Activated naive CD4-positive, alpha-beta T cell treated with anti-CD3 and anti-CD28 coated beads, Interleukin-2, amount 10 ng/mL, durations not matched to agents 7 days and 5 days (primary cell): ENCODE measurements at regions not wholly inside any gene's neighbourhood (a gene's known extent, or its start where the extent isn't known, plus 50 kb on each side); places are given as distances from the start of the nearest gene placed in this dataset.

ENCODE experiments used
- CTCF ChIA-PET: fragments of 350-600 bp; sonication (Branson Sonifier 250); formaldehyde crosslinking; loops from one replicate; lab custom pipeline; 2021; ENCODE audit warnings: antibody characterized with exemption; lab: Charles Lee
- DNase-seq: peaks from one replicate; pipeline ENCODE4 v3.0.0-alpha.2; 2020
- H3K27ac Mint-ChIP-seq: one replicate; pipeline ENCODE4 v1.8.0; 2021; ENCODE audit warnings: mild to moderate bottlenecking, moderate library complexity, mixed read lengths
- H3K27me3 Mint-ChIP-seq: one replicate; pipeline ENCODE4 v1.8.0; 2021; ENCODE audit warnings: mild to moderate bottlenecking, mixed read lengths
- H3K36me3 Mint-ChIP-seq: one replicate; pipeline ENCODE4 v1.8.0; 2021; ENCODE audit warnings: mixed read lengths
- H3K4me1 Mint-ChIP-seq: one replicate; pipeline ENCODE4 v1.8.0; 2021; ENCODE audit warnings: mixed read lengths
- H3K4me3 Mint-ChIP-seq: one replicate; pipeline ENCODE4 v1.8.0; 2021; ENCODE audit warnings: mild to moderate bottlenecking, moderate library complexity, mixed read lengths
- H3K9me3 Mint-ChIP-seq: one replicate; pipeline ENCODE4 v1.8.0; 2021; ENCODE audit warnings: mixed read lengths

GRCh38 chr5:164844348-164844747 is 1338.9 kb downstream of the MAT2B start:
- Mint-ChIP-seq H3K36me3 (no peaks in the 10 kb centered on the region), H3K4me1 (no peaks in the 10 kb centered on the region), H3K27ac (no peak overlapping the region), H3K9me3 (peaks cover 12% of the 10 kb centered on the region), H3K4me3 (no peak overlapping the region), H3K27me3 (no peaks in the 10 kb centered on the region)
- CTCF ChIA-PET: no interaction called here
- no peak for DNase-seq

GRCh38 chr5:164860896-164861295 is 1355.5 kb downstream of the MAT2B start:
- no peak for DNase-seq
- Mint-ChIP-seq H3K9me3 (peaks cover 6% of the 10 kb centered on the region), H3K4me1 (no peaks in the 10 kb centered on the region), H3K4me3 (no peak overlapping the region), H3K36me3 (no peaks in the 10 kb centered on the region), H3K27ac (no peak overlapping the region), H3K27me3 (no peaks in the 10 kb centered on the region)
- CTCF ChIA-PET: no interaction called here

GRCh38 chr5:164861610-164862009 is 1356.2 kb downstream of the MAT2B start:
- DNase-seq: no peak

GRCh38 chr5:164868761-164869160 is 1363.3 kb downstream of the MAT2B start:
- CTCF ChIA-PET: no interaction called here
- H3K27me3 Mint-ChIP-seq: no peaks in the 10 kb centered on the region
- no peak overlapping the region for H3K4me3 Mint-ChIP-seq
- no peaks in the 10 kb centered on the region for H3K9me3 Mint-ChIP-seq
- no peak for DNase-seq
- no peaks in the 10 kb centered on the region for H3K4me1 Mint-ChIP-seq
- no peak overlapping the region for H3K27ac Mint-ChIP-seq
- H3K36me3 Mint-ChIP-seq: no peaks in the 10 kb centered on the region

More at GRCh38 chr5:164861610-164862009, 1356.2 kb downstream of the MAT2B start:
- Mint-ChIP-seq H3K27me3 (no peaks in the 10 kb centered on the region), H3K27ac (no peak overlapping the region), H3K36me3 (no peaks in the 10 kb centered on the region), H3K9me3 (peaks cover 6% of the 10 kb centered on the region), H3K4me1 (no peaks in the 10 kb centered on the region), H3K4me3 (no peak overlapping the region)
- CTCF ChIA-PET: no interaction called here

GRCh38 chr5:164869325-164869724 is 1363.9 kb downstream of the MAT2B start:
- H3K36me3 Mint-ChIP-seq: no peaks in the 10 kb centered on the region
- no peak overlapping the region for H3K27ac Mint-ChIP-seq
- no peaks in the 10 kb centered on the region for H3K27me3 Mint-ChIP-seq
- no peaks in the 10 kb centered on the region for H3K4me1 Mint-ChIP-seq
- peaks cover 4% of the 10 kb centered on the region for H3K9me3 Mint-ChIP-seq
- DNase-seq: no peak
- H3K4me3 Mint-ChIP-seq: no peak overlapping the region
- CTCF ChIA-PET: no interaction called here

- Mint-ChIP-seq H3K4me1 (no peaks in the 10 kb centered on the region), H3K27ac (no peak overlapping the region), H3K36me3 (no peaks in the 10 kb centered on the region), H3K27me3 (no peaks in the 10 kb centered on the region), H3K9me3 (peaks cover 7% of the 10 kb centered on the region), H3K4me3 (no peak overlapping the region)
- no peak for DNase-seq
- CTCF ChIA-PET: no interaction called here
These were observed 1371.4 kb downstream of the MAT2B start for GRCh38 chr5:164876793-164877192.

- Mint-ChIP-seq H3K4me3 (no peak overlapping the region), H3K4me1 (no peaks in the 10 kb centered on the region)
These were observed 1376.0 kb downstream of the MAT2B start for GRCh38 chr5:164881442-164881841.

GRCh38 chr5:164885179-164885578 is 1379.8 kb downstream of the MAT2B start:
- Mint-ChIP-seq H3K4me3 (no peak overlapping the region), H3K27me3 (no peaks in the 10 kb centered on the region), H3K9me3 (peaks cover 12% of the 10 kb centered on the region), H3K4me1 (no peaks in the 10 kb centered on the region), H3K27ac (no peak overlapping the region), H3K36me3 (no peaks in the 10 kb centered on the region)
- CTCF ChIA-PET: no interaction called here
- no peak for DNase-seq

More at GRCh38 chr5:164881442-164881841, 1376.0 kb downstream of the MAT2B start:
- no peaks in the 10 kb centered on the region for H3K27me3 Mint-ChIP-seq
- H3K27ac Mint-ChIP-seq: no peak overlapping the region
- CTCF ChIA-PET: no interaction called here
- no peak for DNase-seq
- no peaks in the 10 kb centered on the region for H3K36me3 Mint-ChIP-seq
- peaks cover 9% of the 10 kb centered on the region for H3K9me3 Mint-ChIP-seq

- no peaks in the 10 kb centered on the region for H3K4me1 Mint-ChIP-seq
- H3K27me3 Mint-ChIP-seq: no peaks in the 10 kb centered on the region
- H3K9me3 Mint-ChIP-seq: peaks cover 11% of the 10 kb centered on the region
- H3K36me3 Mint-ChIP-seq: no peaks in the 10 kb centered on the region
- no peak overlapping the region for H3K4me3 Mint-ChIP-seq
- CTCF ChIA-PET: no interaction called here
- no peak overlapping the region for H3K27ac Mint-ChIP-seq
- DNase-seq: no peak
These were observed 1387.7 kb downstream of the MAT2B start for GRCh38 chr5:164893071-164893470.

GRCh38 chr5:164898705-164899104 is 1393.3 kb downstream of the MAT2B start:
- H3K4me1 Mint-ChIP-seq: no peaks in the 10 kb centered on the region
- H3K36me3 Mint-ChIP-seq: no peaks in the 10 kb centered on the region
- no peak for DNase-seq
- peaks cover 7% of the 10 kb centered on the region for H3K9me3 Mint-ChIP-seq
- no peak overlapping the region for H3K4me3 Mint-ChIP-seq
- H3K27me3 Mint-ChIP-seq: no peaks in the 10 kb centered on the region
- CTCF ChIA-PET: no interaction called here
- no peak overlapping the region for H3K27ac Mint-ChIP-seq

GRCh38 chr5:164909673-164910072 is 1404.3 kb downstream of the MAT2B start:
- H3K4me1 Mint-ChIP-seq: no peaks in the 10 kb centered on the region

GRCh38 chr5:164921722-164922121 is 1416.3 kb downstream of the MAT2B start:
- DNase-seq: no peak
- Mint-ChIP-seq H3K9me3 (peaks cover 26% of the 10 kb centered on the region), H3K4me1 (no peaks in the 10 kb centered on the region), H3K27me3 (no peaks in the 10 kb centered on the region), H3K4me3 (no peak overlapping the region), H3K36me3 (no peaks in the 10 kb centered on the region), H3K27ac (no peak overlapping the region)
- CTCF ChIA-PET: no interaction called here

More at GRCh38 chr5:164909673-164910072, 1404.3 kb downstream of the MAT2B start:
- Mint-ChIP-seq H3K36me3 (no peaks in the 10 kb centered on the region), H3K9me3 (peaks cover 5% of the 10 kb centered on the region), H3K27ac (no peak overlapping the region), H3K4me3 (no peak overlapping the region), H3K27me3 (no peaks in the 10 kb centered on the region)
- CTCF ChIA-PET: no interaction called here
- DNase-seq: no peak

- DNase-seq: no peak
- H3K4me3 Mint-ChIP-seq: no peak overlapping the region
- no peaks in the 10 kb centered on the region for H3K36me3 Mint-ChIP-seq
- no peaks in the 10 kb centered on the region for H3K27me3 Mint-ChIP-seq
- peaks cover 22% of the 10 kb centered on the region for H3K9me3 Mint-ChIP-seq
- no peaks in the 10 kb centered on the region for H3K4me1 Mint-ChIP-seq
- CTCF ChIA-PET: no interaction called here
- no peak overlapping the region for H3K27ac Mint-ChIP-seq
These were observed 1428.6 kb downstream of the MAT2B start for GRCh38 chr5:164934039-164934438.

GRCh38 chr5:164934561-164934960 is 1429.1 kb downstream of the MAT2B start:
- H3K27ac Mint-ChIP-seq: no peak overlapping the region
- peaks cover 22% of the 10 kb centered on the region for H3K9me3 Mint-ChIP-seq
- H3K4me3 Mint-ChIP-seq: no peak overlapping the region
- no peaks in the 10 kb centered on the region for H3K27me3 Mint-ChIP-seq
- H3K4me1 Mint-ChIP-seq: no peaks in the 10 kb centered on the region
- DNase-seq: no peak
- CTCF ChIA-PET: no interaction called here
- H3K36me3 Mint-ChIP-seq: no peaks in the 10 kb centered on the region

GRCh38 chr5:164941132-164941531 is 1435.7 kb downstream of the MAT2B start:
- H3K4me3 Mint-ChIP-seq: no peak overlapping the region
- no peak overlapping the region for H3K27ac Mint-ChIP-seq
- peaks cover 7% of the 10 kb centered on the region for H3K9me3 Mint-ChIP-seq
- H3K4me1 Mint-ChIP-seq: no peaks in the 10 kb centered on the region
- H3K36me3 Mint-ChIP-seq: no peaks in the 10 kb centered on the region
- CTCF ChIA-PET: no interaction called here
- no peak for DNase-seq
- H3K27me3 Mint-ChIP-seq: no peaks in the 10 kb centered on the region

- H3K4me1 Mint-ChIP-seq: no peaks in the 10 kb centered on the region
- H3K27ac Mint-ChIP-seq: no peak overlapping the region
- no peak overlapping the region for H3K4me3 Mint-ChIP-seq
- H3K27me3 Mint-ChIP-seq: no peaks in the 10 kb centered on the region
- H3K36me3 Mint-ChIP-seq: no peaks in the 10 kb centered on the region
- CTCF ChIA-PET: no interaction called here
- DNase-seq: no peak
- H3K9me3 Mint-ChIP-seq: peaks cover 6% of the 10 kb centered on the region
These were observed 1445.5 kb downstream of the MAT2B start for GRCh38 chr5:164950927-164951326.
